ENCODE measurements at regions not wholly inside any gene's neighbourhood (a gene's known extent, or its start where the extent isn't known, plus 50 kb on each side); places are given as distances from the start of the nearest gene placed in this dataset.

DNA sequence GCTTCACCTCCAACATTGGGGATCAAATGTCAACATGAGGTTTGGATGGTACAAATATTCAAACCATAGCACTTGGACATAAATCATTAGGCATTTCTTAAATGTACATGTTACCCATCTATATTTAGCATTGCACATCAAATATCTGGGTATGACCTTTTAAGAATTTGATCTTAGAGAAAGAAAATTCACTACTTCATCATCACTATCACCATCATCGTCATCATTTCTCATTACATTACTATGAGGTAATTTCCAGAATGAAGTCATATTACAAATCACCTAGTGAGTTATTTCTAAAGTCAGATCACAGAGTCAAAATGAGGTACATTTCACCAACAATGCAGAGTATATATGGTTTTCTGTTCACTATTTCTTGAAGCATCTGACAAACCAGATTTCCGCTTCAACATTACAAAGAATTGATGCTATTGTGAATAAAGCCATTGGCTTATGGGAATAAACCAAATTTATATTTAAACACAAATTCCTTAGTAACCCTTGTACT, 356.4 kb upstream of the GYPC start:
- TF ChIP-seq, protein P1, sequence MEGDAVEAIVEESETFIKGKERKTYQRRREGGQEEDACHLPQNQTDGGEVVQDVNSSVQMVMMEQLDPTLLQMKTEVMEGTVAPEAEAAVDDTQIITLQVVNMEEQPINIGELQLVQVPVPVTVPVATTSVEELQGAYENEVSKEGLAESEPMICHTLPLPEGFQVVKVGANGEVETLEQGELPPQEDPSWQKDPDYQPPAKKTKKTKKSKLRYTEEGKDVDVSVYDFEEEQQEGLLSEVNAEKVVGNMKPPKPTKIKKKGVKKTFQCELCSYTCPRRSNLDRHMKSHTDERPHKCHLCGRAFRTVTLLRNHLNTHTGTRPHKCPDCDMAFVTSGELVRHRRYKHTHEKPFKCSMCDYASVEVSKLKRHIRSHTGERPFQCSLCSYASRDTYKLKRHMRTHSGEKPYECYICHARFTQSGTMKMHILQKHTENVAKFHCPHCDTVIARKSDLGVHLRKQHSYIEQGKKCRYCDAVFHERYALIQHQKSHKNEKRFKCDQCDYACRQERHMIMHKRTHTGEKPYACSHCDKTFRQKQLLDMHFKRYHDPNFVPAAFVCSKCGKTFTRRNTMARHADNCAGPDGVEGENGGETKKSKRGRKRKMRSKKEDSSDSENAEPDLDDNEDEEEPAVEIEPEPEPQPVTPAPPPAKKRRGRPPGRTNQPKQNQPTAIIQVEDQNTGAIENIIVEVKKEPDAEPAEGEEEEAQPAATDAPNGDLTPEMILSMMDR (IDR thresholded peaks at IDR 0.05), result no peak
- TF ChIP-seq ZFX (IDR thresholded peaks at IDR 0.05; ENCODE audit: borderline replicate concordance), result no peak

Data from 22Rv1 (cell line).